ENCODE measurements at regions not wholly inside any gene's neighbourhood (a gene's known extent, or its start where the extent isn't known, plus 50 kb on each side); places are given as distances from the start of the nearest gene placed in this dataset.

DNA sequence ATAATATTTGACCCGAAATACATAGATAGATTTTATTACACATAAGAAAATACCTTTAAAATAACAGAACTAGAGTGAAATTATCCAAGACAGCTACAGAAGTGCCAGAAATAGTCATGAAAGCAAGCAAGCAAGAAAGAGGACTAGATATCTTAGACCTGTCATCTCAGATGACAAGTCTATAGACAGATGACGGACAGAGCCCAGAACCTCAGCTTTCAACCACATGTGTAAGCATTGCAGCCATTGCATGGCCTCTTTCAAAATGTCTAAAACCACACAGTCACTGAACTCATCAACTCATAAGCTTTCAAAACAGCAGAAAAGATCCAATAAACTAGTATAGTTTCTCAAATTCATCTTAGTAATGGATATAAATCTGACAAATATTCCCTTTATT is 59.8 kb upstream of the FHIT start:
- no peak for DNase-seq

DNA sequence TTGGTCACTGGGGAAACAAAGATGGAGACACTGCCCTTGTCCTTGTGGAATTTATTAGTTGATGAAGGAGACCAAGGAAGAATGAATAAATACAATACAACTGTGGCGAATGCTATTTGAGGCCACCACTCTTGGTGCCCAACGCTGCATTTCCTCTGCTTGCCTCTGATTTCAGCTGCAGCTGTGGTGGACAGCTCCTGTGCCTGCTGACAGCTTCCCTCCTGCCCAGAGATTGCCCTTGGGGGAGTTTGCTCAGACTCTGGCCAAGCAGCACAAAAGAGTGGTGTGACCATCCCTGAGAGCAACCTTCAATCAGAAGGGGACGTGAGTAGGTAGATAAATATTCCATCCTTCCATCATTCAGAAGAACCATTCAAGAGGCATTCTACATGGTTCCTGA is 64.6 kb upstream of the FHIT start:
- DNase-seq = peak in 1 of 51 donors; percentile 1

DNA sequence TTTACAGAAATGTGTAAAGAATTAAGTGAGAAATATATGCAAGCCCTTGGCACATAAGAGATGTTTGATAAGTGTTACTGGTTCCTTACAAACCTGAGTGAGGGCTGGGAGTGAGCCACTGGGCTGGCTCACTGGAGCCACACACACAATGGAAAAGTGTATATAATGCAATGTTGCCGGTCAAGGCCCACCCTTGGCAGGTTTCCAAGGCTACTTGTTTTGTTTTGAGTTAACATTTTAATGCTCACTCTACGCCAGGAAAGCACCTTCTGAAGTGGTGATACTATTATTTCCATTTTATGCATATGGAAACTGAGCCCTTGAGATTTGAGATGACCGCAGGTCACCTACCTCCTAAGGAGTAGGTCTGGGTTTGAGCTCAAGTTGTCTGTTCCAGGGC is 71.8 kb upstream of the FHIT start:
- DNase-seq = no peak

DNA sequence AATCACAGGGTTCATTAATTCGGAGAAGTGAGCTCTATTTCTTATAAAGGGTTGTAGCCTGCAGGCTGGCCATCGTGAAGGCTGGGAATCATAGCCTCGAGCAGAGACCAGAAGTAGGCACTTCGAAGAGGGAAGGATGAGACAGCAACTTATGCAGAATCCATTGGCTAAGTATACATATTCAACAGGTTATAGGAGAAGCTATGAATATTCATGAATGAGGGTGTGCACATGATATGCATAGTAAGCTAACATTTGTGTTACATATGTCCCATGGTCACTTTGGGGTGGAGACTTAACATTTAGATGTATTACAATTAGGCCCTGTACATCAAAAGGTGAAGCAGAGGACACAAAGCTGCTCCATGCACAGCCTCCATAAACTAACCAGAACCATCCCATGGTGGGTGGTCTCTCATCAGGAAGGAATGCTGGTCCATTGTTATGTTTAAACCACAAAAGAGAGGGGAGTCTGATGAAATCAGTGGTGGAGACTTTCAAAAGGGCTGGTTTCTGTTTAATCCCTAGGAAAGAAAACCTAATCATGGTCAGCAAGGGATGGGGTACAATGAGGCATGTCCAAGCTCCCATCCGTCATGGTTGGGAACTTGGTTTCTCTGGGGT is 80.8 kb upstream of the FHIT start:
- DNase-seq = no peak

DNA sequence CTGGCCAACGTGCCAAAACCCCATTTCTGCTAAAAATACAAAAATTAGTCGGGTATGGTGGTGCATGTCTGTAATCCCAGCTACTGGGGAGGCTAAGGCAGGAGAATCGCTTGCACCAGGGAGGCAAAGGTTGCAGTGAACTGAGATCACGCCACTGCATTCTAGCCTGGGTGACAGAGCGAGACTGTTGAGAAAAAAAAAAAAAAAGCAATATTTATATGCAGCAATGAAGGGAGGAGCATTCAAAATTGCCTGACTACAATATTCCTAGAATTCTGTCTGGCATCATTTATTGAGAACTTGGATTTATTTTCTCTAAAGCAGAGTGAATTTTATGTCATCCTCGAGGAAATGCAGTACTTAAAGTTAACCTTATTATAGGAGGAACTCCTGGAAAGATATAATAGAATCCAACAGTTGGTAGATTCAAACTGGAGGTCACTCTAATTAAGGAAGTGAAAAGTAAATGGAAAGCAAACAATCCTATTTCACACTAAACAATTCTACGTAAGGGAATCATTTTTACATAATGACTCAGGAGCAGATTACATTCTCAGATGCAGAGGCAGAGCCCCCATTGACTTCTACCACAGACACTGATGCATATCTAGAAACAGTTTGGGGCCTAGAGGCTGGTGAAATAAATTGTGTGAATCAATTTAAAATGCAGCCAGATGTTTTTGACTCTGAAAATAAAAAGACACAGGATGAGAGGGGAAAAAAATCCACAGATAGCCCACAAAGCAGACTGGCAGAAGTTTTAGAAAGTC is 82.1 kb upstream of the FHIT start:
- no peak for DNase-seq

DNA sequence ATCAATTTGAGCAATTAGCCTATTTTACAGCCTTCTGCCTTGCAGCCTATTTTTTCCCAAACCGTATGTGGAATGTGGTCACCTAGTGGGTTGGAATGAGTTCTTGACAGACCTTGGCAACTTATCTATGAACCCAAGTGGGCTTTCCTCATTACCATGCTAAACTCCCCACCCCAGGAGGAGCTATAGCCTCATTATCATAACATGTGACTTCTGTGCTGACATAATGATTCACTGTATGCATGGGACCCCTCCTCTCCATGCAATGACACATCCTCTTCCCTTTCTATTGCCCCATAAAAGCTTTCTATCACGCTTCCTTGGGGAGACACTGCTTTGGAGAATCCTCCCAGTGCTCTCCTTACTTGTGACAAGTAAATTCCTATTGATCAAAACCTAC is 83.5 kb upstream of the FHIT start:
- no peak for DNase-seq

DNA sequence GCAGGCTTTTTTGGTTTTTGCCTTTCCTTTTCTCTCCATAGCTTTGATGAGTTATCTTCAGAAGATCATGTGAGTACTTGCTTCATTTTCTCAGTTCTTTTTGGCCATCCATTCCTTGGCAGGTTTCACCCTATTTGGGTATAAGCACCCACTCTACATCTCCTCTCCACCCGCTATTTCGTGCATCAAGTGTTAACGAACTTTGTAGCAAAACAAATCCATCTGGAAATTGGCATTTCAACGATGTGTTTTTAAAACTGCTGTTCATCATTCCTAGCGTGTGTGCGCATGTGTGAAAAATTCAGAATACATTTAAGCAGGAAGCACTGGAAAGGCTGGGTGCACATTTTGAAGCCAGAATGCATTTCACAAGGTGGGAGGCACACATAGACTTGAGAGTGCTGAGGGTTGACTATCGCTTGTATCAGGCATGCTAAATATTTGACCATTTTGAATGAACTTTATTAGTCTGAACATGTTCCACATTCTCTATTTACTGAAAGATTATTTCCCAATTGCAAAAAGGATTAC is 89.7 kb upstream of the FHIT start:
- DNase-seq = peak in 1 of 51 donors; percentile 2

DNA sequence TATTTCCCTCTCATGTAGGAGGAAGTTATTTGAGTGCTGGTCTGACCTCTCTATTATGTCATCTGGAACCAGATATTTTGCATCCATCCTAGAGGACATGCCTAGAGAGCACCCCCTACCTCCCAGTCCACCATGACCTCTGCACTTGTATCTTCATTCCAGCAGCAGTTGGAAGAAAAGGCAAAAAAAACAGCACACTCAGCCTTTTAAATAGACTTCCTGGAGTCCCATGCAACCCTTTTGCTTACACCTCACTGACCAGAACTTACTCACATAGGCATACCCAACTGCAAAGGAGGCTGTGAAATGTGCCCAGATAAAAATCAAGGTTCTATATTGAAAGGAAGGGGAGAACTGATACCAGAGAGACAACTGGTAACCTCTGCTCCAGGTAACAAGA is 92.3 kb upstream of the FHIT start:
- no peak for DNase-seq

DNA sequence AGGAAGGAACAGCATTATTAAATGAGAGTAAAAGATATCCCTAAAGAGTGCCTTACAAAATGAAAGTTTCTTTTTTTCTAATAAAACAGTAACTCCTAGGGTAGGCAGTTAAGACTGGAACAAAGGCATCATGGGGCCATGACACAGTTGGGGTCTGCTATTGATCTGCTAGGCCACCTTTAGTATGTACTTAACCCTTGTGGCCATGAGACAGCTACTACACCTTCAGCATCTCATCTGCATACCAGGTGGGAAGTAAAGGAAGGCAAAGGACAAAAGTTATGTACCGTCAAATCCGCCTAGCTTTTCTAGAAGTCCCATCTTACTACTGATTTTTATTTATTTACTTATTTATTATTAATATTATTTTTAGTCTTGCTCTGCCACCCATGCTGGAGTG is 93.8 kb upstream of the FHIT start:
- DNase-seq = no peak

DNA sequence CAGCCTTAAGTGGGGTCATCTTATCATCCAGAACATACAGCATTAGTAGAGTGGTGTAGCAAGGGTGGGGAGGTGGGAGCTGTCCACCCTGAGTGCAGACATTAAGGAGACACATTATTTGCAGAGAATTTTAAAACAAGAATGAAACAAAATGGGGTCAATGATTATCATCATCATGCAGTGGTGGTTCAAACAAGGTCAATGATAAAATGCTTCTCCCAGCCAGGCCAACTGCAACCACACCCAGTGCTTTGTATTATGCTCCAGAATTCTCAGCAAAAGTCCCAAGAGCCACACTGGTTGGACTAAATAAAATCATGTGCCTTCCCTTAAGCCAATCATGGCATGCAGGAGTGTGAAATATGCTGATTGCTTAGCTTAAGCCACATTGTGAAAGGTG is 96.7 kb upstream of the FHIT start:
- DNase-seq = no peak

DNA sequence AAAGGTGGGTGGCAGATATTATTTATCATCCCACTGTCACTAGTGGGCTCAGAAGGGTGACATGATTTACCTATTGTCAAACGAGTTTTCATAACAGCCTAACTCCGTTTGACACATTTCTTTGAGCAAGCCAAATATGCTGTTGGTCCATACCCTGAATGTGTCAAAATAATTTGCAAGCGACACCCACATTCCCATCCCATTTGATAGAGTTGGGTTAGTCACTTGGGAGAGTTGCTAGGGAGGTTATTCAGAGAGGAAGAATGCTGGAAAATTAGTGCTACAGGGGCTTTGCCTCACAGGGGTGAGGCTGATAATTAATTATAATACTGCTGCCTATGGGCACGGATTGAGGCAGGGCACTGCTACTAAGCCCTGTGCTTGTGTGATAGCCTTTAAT is 98.5 kb upstream of the FHIT start:
- no peak for DNase-seq

DNA sequence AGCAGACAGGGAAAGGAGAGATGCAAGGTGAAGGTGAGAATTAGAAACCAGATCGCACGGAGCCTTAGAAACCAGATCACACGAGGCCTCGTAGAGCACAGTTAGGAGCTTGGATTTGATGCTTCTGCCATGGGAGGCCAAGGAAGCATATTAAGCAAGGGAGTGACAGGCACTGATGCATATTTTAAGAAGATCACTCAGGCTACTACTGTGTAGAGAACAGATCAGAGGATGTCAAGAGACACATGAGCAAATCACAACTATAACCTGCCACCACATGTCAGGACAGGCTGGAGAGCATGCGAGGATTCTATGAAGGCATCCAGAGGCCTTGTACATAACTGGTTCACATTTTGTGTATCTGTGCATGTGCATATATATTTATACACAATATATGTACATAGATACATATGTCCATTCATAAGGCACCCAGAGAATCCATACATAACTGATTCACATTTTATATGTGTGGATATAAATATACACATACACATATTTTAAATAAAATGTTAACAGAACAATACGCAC is 99.6 kb upstream of the FHIT start:
- DNase-seq = no peak

DNA sequence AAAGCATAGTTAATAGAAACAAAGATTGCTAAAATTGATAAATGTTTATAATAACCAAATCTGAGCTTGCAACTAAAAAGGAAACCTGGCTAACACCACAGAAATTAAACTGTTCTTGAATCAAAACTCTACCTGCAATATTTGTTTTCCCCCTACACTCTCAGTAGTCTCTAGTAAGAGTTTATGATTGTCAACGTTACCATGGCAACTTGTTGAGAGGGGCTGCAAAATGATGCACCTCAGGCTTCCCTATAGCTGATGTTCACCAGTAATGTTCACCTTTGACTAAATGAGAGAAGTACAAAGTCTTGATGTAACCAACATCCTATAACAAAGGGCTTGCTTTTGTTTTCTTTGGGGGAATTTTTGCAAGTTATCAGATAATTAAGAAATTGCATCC is 101.1 kb upstream of the FHIT start:
- no peak for DNase-seq

DNA sequence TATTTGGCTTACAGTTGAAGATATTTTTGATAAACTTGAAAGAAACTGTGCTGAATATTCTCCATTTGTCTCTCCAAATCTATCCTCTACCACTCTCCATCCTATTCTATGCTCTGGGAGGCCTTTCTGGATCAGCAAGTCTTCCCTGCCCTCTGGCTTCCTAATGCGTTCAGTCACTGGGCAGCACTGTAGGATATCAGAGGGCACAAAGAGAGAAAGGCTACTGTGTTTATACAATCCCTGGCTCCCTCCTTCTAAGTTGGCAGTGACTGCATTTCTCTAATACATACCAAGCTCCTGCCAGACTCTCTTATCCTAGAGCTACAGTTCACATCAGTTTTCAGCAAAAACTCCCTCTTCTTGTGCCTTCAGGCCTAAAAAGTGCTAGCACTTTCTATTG is 102.1 kb upstream of the FHIT start:
- peak in 21 of 51 donors; percentile 0 to 54 (median 20) for DNase-seq

DNA sequence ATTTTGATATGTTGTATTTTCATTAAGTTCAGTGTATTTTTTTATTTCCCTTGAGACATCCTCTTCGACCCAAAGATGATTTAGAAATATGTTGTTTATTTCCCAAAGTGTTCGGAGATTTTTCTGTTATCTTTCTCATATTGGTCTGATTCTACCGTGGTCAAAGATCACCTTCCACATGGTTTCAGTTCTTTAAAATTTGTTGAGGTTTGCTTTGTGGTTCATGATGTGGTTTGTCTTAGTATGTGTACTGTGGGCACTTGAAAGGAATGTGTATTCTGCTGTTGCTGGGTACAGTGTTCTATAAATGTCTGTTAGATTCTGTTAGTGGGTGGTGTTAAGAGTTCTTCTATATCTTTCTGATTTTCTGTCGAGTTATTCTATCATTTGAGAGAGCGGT is 103.4 kb upstream of the FHIT start:
- no peak for DNase-seq

DNA sequence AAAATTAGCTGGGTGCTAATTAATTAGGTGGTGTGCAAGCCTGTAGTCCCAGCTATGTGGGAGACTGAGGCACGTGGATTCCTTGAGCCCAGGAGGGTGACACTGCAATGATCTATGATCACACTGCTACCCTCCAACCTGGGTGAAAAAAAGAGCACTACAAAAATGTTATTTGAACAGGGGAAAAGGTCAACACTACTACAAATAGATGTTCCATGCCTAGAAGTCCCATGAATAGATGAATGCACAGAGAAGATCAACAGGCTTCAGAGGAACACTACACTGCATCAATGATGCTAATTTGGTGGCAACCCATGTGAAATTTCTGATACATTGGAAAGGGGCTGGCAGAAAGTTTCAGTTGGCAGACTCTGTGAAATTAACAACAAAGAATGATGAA is 105.4 kb upstream of the FHIT start:
- DNase-seq = no peak

DNA sequence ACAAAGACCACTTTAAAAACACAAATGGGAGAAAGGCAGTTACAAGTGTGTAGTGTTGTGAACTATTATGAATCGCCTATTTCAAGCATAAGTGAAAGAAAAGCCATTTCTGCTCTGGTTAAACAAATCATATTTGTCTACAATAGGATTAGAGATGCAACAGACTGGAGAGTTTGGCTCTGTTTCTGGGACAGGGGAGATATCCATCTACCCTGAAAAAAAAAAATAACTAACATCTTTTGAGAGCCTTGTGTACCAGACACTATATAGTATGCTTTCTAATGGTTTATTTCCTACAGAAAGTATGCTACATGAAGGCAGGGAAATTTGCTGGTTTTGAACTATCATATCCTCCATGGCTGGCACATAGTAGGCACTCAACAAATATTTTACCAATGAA is 106.7 kb upstream of the FHIT start:
- DNase-seq = no peak

DNA sequence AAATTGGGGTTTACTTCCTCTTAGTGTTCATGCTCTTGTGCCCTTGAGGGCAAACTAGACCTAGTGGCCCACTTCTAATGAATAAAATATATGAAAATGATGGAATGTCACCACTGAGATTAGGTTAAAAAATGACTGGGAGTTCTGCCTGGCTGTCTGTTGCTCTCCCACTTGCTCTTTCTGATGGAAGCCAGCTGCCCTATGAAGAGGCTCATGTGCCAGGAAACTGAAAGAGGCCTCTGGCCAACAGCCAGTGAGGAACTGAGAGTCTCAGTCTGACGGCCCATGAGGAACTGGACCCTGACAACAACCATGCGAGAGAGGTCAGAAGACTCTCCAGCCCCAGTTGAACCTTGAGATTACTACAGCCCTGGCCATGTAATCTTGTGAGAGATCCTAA is 107.1 kb upstream of the FHIT start:
- DNase-seq = peak in 48 of 51 donors; percentile 1 to 85 (median 56)

DNA sequence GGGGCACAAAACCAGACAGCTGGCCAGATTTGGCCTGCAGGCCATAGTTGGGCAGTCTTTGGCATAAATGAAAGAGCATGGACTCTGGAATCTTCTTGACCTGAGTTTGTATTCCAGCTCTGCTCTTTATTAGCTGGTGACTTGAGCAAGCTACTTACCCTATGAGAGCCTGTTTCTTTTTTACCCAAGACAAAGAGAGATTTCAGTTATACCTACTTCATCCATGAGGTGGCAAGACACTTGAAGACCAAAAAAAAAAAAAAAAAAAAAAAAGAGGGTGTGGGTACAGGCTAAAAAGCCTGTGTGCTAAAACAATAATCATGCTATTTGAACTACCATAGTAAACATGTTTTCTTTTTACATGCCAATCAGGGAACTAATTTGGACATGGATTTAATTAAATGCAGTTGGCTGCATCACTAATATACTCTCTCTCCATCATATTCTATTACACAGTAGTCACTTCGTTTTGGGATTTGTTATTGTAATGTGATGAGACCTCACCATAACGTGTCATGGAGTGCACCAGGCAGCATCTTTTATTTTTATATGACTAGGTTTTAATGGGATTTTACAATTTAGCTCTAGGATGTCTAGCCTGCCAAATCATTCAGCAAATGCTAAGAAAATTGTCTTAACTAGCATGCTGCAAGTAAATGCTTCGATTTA is 109.2 kb upstream of the FHIT start:
- no peak for DNase-seq

DNA sequence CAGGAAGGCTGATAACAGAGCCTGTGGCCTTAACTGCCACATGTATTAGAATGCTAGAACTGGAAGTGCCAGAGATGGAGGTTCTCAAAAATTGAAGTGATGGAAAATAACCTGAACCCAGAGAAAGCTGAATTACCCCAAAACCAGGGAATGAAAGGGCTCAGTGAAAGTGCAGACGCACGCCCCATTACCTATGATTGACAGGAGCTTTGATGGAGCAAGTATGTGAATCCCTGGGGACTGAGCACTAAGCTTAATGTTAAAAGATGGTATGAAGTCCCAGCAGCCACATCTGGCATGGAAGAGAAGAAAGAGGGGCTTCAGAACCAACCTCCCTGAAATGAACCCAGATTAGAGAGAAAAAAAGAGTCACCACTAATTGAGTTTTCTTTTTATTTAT is 118.4 kb upstream of the FHIT start:
- DNase-seq = no peak

DNA sequence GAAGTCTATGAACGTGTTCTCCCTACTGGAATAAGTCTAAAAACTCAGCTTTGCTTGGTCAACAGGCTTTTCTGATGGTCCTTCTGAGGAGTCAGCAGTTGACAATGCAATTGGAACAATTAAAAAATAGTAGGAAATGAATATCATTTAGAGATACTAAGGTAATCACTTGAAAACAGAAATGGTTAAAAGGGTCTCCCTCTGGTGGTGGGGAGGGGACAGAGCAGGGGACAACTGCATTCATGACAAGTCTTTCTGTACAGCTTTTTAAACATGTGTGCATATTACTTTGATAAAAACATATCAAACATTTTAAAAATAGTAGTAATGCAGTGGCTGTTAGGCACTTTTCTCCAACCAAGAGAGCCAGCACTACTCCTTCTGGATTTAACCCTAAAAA is 119.9 kb upstream of the FHIT start:
- DNase-seq = peak in 1 of 51 donors; percentile 1

DNA sequence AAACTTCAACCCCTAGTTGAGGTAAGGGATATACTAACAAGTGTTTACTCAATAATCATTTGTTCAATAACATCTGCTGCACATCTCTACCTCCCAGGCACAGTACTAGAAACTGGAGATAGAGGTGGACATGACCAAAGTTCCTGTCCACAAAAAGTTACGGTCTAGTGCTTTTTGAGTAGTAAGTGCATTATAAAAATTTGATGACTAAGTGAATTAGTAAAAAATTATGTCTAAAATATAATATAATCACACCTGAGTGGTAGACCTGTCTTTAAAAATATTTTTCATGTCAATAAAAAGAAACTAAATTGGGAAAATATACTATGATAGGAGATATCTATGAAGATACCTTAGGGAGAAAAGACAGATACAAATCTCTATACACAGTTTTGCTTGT is 121.5 kb upstream of the FHIT start:
- DNase-seq = no peak

DNA sequence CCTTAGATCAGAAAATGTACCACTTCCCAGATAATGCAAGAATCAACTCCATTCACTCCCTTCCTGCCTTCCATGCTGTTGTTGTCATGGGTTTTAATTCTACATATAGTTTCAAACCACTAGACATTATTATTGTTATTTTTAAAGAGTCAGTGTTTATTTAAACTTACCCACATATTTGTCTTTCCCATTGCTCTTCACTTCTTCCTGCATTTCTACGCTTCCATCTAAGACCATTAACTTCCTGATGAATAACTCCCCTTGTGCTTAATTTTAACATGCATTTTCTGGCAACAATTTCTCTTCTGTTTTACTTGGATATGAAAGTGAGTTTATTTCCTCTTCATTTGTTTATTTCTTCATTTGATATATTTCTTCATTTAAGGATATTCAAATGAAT is 127.1 kb upstream of the FHIT start:
- DNase-seq = no peak
